ENCODE measurements at regions not wholly inside any gene's neighbourhood (a gene's known extent, or its start where the extent isn't known, plus 50 kb on each side); places are given as distances from the start of the nearest gene placed in this dataset.

GRCh38 chr6:169984181-169985120, 233.0 kb downstream of the ERMARD start:
- H3K9me3 Mint-ChIP-seq: no peaks in the 10 kb centered on the region
- DNase-seq (ENCODE audit: extremely low spot score, unreplicated experiment): no peak
- peaks cover 3% of the 10 kb centered on the region for H3K4me1 Mint-ChIP-seq (ENCODE audit: unreplicated experiment)
- H3K4me3 Mint-ChIP-seq: no peak overlapping the region
- H3K27me3 Mint-ChIP-seq: peaks cover 8% of the 10 kb centered on the region
- H3K27ac Mint-ChIP-seq: no peak overlapping the region
- TF ChIP-seq, protein P1, sequence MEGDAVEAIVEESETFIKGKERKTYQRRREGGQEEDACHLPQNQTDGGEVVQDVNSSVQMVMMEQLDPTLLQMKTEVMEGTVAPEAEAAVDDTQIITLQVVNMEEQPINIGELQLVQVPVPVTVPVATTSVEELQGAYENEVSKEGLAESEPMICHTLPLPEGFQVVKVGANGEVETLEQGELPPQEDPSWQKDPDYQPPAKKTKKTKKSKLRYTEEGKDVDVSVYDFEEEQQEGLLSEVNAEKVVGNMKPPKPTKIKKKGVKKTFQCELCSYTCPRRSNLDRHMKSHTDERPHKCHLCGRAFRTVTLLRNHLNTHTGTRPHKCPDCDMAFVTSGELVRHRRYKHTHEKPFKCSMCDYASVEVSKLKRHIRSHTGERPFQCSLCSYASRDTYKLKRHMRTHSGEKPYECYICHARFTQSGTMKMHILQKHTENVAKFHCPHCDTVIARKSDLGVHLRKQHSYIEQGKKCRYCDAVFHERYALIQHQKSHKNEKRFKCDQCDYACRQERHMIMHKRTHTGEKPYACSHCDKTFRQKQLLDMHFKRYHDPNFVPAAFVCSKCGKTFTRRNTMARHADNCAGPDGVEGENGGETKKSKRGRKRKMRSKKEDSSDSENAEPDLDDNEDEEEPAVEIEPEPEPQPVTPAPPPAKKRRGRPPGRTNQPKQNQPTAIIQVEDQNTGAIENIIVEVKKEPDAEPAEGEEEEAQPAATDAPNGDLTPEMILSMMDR (conservative IDR thresholded peaks at IDR 0.05): no peak
- H3K36me3 Mint-ChIP-seq: no peaks in the 10 kb centered on the region

DNA sequence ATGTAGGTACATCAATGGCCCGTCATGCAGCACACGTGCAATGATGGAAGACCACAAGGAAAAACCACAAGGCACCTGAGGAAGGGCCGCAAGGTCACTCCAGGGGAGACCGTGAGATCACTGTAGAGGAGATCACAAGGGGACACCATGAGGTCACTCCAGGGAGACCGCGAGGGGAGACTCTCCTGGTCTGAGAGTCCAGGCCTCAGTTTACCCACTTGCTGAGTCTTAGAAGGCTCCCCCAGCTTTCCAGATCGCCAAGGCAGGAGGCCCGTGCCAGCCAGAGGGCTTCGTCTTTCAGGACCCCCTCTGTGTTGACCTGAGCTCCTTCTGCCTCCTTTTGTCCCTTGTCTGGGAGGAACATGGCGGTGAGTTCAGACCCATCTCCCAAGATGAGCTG, 232.2 kb downstream of the ERMARD start:
- Mint-ChIP-seq H3K27me3 (peaks cover 12% of the 10 kb centered on the region), H3K4me3 (no peak overlapping the region), H3K27ac (no peak overlapping the region), H3K4me1 (ENCODE audit: unreplicated experiment) (peaks cover 3% of the 10 kb centered on the region), H3K9me3 (no peaks in the 10 kb centered on the region), H3K36me3 (no peaks in the 10 kb centered on the region)
- DNase-seq (ENCODE audit: extremely low spot score, unreplicated experiment): no peak
- TF ChIP-seq, protein P1 (conservative IDR thresholded peaks at IDR 0.05): no peak

DNA sequence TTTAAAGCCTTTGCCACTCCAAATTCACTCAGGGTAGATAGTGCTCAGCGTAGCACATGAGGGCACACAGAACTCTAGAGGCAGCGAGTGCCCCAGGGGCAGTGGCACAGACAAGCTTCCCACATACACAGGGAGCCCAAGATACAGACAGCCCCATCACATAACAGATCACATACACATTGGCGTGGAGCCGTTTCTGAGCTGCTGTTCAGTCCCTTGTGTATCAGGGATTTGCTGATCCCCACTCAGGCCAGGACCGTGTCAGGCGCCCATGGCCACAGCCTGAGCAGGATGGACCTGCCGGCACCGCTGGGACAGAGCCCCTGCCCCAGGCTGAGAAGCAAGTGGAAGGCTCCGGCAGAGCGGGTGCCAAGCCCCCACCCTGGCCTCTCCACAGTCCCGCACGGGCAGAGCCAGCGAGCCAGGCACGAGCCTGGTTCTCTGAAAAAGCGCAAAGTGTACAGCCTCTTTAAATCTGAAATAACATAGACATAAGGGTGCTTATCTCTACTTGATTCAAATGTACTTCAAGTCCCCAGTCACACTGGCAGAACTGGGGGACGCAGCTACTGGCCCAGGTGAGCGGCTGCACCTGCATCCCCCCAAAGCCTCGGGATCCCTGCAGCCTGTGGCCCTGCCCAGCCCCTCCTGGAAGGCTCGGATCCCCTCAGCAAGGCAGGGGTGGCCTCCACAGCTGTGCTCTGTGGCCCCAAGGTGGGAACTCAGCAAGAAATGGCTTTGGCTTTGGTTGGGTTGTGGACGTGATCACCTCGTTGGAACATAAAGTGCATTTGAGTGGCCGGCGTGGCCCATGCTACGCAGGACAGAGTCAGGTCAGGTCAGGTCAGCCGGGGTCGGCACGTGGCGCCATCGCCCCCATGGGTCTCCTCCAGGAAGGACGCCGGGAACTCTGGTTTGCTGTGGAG, 231.3 kb downstream of the ERMARD start:
- H3K4me3 Mint-ChIP-seq: no peak overlapping the region
- DNase-seq (ENCODE audit: extremely low spot score, unreplicated experiment): no peak
- H3K4me1 Mint-ChIP-seq (ENCODE audit: unreplicated experiment): peaks cover 3% of the 10 kb centered on the region
- no peak overlapping the region for H3K27ac Mint-ChIP-seq
- peaks cover 12% of the 10 kb centered on the region for H3K27me3 Mint-ChIP-seq
- H3K36me3 Mint-ChIP-seq: no peaks in the 10 kb centered on the region
- TF ChIP-seq, protein P1 (conservative IDR thresholded peaks at IDR 0.05): no peak
- no peaks in the 10 kb centered on the region for H3K9me3 Mint-ChIP-seq

DNA sequence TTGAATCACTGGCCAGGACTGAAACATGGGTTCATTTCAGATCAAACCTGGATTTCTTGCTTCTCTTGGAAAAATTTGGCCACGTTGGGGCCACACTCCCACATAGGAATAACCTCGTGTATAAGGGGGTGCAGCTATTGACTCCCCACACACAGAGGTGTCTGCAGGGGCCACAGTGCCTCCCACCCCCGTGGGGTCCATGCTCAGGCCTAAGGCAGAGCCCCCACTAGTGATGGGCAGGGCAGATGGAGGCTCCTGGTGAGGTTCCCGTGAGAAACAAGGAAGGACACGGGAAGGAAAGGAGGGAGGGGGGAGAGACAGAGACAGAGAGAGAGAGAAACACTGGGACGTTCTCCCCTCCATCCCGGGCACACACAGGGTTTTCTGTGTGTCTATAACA, 230.5 kb downstream of the ERMARD start:
- TF ChIP-seq, protein P1 (conservative IDR thresholded peaks at IDR 0.05): no peak
- no peak overlapping the region for H3K27ac Mint-ChIP-seq
- no peak overlapping the region for H3K4me3 Mint-ChIP-seq
- peaks cover 15% of the 10 kb centered on the region for H3K27me3 Mint-ChIP-seq
- H3K4me1 Mint-ChIP-seq (ENCODE audit: unreplicated experiment): peaks cover 3% of the 10 kb centered on the region
- H3K9me3 Mint-ChIP-seq: no peaks in the 10 kb centered on the region
- H3K36me3 Mint-ChIP-seq: no peaks in the 10 kb centered on the region
- no peak for DNase-seq (ENCODE audit: extremely low spot score, unreplicated experiment)

DNA sequence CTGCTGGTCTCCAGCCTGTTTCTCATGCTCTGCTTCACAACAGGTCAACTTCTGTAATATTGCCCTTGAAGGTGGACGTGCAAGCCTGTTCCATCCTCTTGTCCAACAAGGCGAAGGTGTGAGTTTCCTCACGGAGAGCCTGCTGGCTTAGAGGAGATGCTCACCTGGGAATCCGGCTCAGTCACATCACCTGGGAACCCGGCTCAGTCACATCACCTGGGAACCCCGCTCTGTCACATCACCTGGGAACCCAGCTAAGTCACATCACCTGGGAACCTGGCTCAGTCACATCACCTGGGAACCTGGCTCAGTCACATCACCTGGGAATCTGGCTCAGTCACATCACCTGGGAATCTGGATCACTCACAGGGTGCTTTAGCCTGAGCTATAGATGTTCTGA, 230.1 kb downstream of the ERMARD start:
- no peak for DNase-seq (ENCODE audit: extremely low spot score, unreplicated experiment)
- H3K27ac Mint-ChIP-seq: no peak overlapping the region
- no peaks in the 10 kb centered on the region for H3K9me3 Mint-ChIP-seq
- H3K27me3 Mint-ChIP-seq: peaks cover 18% of the 10 kb centered on the region
- no peaks in the 10 kb centered on the region for H3K36me3 Mint-ChIP-seq
- TF ChIP-seq, protein P1 (conservative IDR thresholded peaks at IDR 0.05): no peak
- H3K4me3 Mint-ChIP-seq: no peak overlapping the region
- H3K4me1 Mint-ChIP-seq (ENCODE audit: unreplicated experiment): peaks cover 6% of the 10 kb centered on the region

All from type B pancreatic cell (in vitro differentiated cells).